Karpas-422 (cell line): ENCODE measurements at regions not wholly inside any gene's neighbourhood (a gene's known extent, or its start where the extent isn't known, plus 50 kb on each side); places are given as distances from the start of the nearest gene placed in this dataset.

Experiments used
- DNase-seq: peaks from one replicate; pipeline ENCODE4 v3.0.0-alpha.2; 2015
- H2AFZ ChIP-seq: fragments of 200-600 bp; sonication (generic); 2 replicates; pipeline ENCODE4 v1.6.1; 2014; ENCODE audit warnings: antibody characterized with exemption, low read length, mixed read lengths
- H3K27ac ChIP-seq: fragments of 200-600 bp; sonication (generic); 2 replicates; pipeline ENCODE4 v1.5.1; 2014; ENCODE audit warnings: mild to moderate bottlenecking, low read length, moderate library complexity
- H3K27me3 ChIP-seq: fragments of 200-600 bp; sonication (generic); 2 replicates; pipeline ENCODE4 v1.6.1; 2014; ENCODE audit warnings: low read length, mixed read lengths
- H3K36me3 ChIP-seq: fragments of 200-600 bp; sonication (generic); 2 replicates; pipeline ENCODE4 v1.6.1; 2014; ENCODE audit warnings: low read length, mixed read lengths; ENCODE audit not compliant: insufficient read depth
- H3K4me1 ChIP-seq: fragments of 200-600 bp; sonication (generic); 2 replicates; pipeline ENCODE4 v1.6.1; 2014; ENCODE audit warnings: mild to moderate bottlenecking, low read length, mixed read lengths
- H3K4me2 ChIP-seq: fragments of 200-600 bp; sonication (generic); 2 replicates; pipeline ENCODE4 v1.6.1; 2014; ENCODE audit warnings: low read length, low read depth, mild to moderate bottlenecking; ENCODE audit not compliant: poor library complexity, severe bottlenecking
- H3K4me3 ChIP-seq: fragments of 200-600 bp; sonication (generic); 2 replicates; pipeline ENCODE4 v1.5.1; 2014; ENCODE audit warnings: mild to moderate bottlenecking, antibody characterized with exemption, low read length, mixed read lengths
- H3K79me2 ChIP-seq: fragments of 200-600 bp; sonication (generic); 2 replicates; pipeline ENCODE4 v1.6.1; 2014; ENCODE audit warnings: mild to moderate bottlenecking, low read length, mixed read lengths
- H3K9ac ChIP-seq: fragments of 200-600 bp; sonication (generic); 2 replicates; pipeline ENCODE4 v1.6.0; 2014; ENCODE audit warnings: low read length
- H3K9me2 ChIP-seq: fragments of 200-600 bp; sonication (generic), shearing (Covaris generic); replicated peaks from 2 replicates; pipeline ENCODE4 v1.6.0; 2014; ENCODE audit warnings: mild to moderate bottlenecking, low read length, moderate library complexity; ENCODE audit not compliant: insufficient read depth
- H3K9me3 ChIP-seq: fragments of 300-700, 200-600 bp; sonication (generic); 2 replicates; pipeline ENCODE4 v1.6.1; 2014; ENCODE audit warnings: low read length, mixed read lengths
- H4K20me1 ChIP-seq: fragments of 200-600 bp; sonication (generic); 2 replicates; pipeline ENCODE4 v1.6.1; 2014; ENCODE audit warnings: mild to moderate bottlenecking, antibody characterized with exemption, low read length, low read depth; ENCODE audit not compliant: insufficient read depth

DNA sequence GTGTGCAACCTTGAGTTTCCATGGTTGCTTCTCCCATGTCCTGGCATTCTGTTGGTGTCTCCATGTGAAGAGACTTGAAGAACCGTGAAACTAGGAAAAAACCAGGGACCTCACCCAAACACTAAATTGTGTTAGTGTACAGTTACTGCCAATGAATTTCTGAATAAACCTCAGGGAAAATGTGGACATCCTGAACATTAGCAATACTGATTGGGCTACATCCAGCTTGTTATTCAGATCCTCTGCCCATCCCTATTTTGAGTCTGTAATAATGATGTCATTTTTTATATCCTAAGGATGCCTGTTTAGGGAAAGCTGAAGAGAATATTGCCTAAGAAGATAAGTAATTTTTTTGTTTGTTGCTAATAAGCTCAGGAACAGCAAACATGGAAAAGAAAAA lies 262.7 kb downstream of the TMA16 start:
- Histone ChIP-seq H3K27me3 (no peaks in the 10 kb centered on the region), H3K4me1 (no peaks in the 10 kb centered on the region), H3K27ac (no peak overlapping the region), H3K79me2 (no peaks in the 10 kb centered on the region), H3K9ac (no peak overlapping the region), H3K4me3 (no peak overlapping the region), H3K4me2 (no peak overlapping the region), H2AFZ (no peak overlapping the region), H3K9me3 (no peaks in the 10 kb centered on the region), H3K9me2 (no peaks in the 10 kb centered on the region), H4K20me1 (no peaks in the 10 kb centered on the region), H3K36me3 (no peaks in the 10 kb centered on the region)
- DNase-seq, result no peak

DNA sequence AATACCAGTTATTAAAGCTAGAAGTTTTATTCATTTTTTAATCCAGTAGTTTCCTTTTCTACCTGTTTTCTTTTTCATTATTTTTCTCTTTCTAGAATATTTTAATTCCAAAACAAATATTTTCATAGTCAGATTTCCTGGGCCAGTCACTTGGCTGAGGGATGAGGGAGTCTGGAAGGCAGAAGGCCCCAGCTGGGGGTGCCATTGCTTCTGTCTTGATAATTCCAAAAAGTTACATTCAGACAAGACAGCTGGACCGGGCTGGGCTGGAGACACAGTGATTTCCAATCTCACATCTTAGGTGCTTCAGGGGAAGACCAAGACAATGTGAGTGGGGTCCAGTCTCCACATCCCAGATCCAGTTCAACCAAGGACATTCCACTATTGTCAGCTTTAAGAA lies 263.5 kb downstream of the TMA16 start:
- no peak overlapping the region for H3K27ac ChIP-seq
- H3K4me1 ChIP-seq, result no peaks in the 10 kb centered on the region
- DNase-seq, result no peak
- no peaks in the 10 kb centered on the region for H3K79me2 ChIP-seq
- no peak overlapping the region for H3K4me3 ChIP-seq
- no peak overlapping the region for H2AFZ ChIP-seq
- H4K20me1 ChIP-seq, result no peaks in the 10 kb centered on the region
- no peak overlapping the region for H3K9ac ChIP-seq
- no peaks in the 10 kb centered on the region for H3K9me2 ChIP-seq
- H3K9me3 ChIP-seq, result no peaks in the 10 kb centered on the region
- no peaks in the 10 kb centered on the region for H3K27me3 ChIP-seq
- no peaks in the 10 kb centered on the region for H3K36me3 ChIP-seq
- H3K4me2 ChIP-seq, result no peak overlapping the region

DNA sequence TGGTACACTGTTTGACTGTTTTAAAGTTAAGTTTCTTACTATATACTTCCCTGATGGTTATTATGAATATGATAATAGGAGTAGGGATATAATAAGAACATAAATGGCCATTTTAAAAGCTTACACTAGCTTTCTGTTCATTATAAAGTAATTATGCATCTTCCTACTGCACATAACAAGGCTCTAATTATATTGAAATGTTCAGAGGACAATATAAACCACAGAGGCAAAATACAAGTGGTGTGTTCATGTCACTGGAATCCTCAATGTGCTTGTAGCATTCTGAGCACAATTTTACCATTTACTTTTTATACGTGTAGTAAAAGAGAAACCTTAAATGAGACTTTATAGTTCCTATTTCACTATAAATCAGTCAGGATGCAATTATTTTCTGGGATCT lies 268.3 kb downstream of the TMA16 start:
- no peaks in the 10 kb centered on the region for H4K20me1 ChIP-seq
- H3K9me3 ChIP-seq, result no peaks in the 10 kb centered on the region
- H3K4me3 ChIP-seq, result no peak overlapping the region

DNA sequence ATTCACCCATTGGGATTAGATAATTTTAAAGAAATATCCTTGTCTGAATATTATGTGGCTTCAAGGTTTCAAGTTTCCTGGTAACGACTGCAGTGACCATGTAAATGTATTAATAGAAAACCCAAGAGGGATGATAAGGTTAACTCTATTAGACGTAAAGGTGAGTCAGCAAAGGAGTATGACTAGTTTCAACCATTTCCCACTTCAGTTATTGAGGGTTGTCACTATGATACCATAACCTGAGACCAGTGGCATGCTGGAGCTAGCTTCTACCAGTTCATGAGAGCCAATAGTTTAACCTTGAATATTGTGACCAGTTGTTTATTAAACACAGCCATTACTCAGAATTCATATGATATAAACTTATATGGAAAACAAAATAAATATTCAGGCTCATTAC lies 270.1 kb downstream of the TMA16 start:
- H3K4me2 ChIP-seq, result no peak overlapping the region
- no peaks in the 10 kb centered on the region for H3K36me3 ChIP-seq

More for the DNA sequence above, 268.3 kb downstream of the TMA16 start:
- Histone ChIP-seq H3K4me1 (no peaks in the 10 kb centered on the region), H3K27me3 (no peaks in the 10 kb centered on the region), H2AFZ (no peak overlapping the region), H3K27ac (no peak overlapping the region), H3K79me2 (no peaks in the 10 kb centered on the region), H3K4me2 (no peak overlapping the region), H3K9me2 (no peaks in the 10 kb centered on the region), H3K36me3 (no peaks in the 10 kb centered on the region), H3K9ac (no peak overlapping the region)
- no peak for DNase-seq

DNA sequence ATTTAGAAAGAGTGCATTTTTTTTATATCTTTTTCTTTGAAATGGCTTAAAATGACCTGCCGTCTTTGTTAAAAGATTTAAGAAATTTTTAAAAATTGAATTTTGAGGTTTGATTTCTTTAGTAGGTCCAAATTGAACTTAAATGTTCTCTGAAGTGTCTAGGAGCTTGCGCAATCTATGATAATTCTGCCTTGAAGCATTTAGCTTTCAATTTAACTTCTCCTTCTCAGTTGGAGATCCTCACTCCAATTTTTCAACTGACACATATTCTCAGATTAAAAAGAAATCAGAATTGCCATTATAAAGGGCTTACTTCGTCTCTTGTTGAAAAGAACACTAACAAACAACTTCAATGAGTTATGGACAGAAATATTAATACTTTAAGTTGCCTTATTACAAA lies 273.5 kb downstream of the TMA16 start:
- Histone ChIP-seq H3K9me2 (no peaks in the 10 kb centered on the region), H2AFZ (no peak overlapping the region), H3K36me3 (no peaks in the 10 kb centered on the region), H3K9me3 (no peaks in the 10 kb centered on the region), H3K27me3 (no peaks in the 10 kb centered on the region), H3K9ac (no peak overlapping the region), H3K4me3 (no peak overlapping the region), H3K4me2 (no peak overlapping the region), H3K79me2 (no peaks in the 10 kb centered on the region), H3K4me1 (no peaks in the 10 kb centered on the region; the same call in 1 of the 2 replicates), H3K27ac (no peak overlapping the region), H4K20me1 (no peaks in the 10 kb centered on the region)
- DNase-seq, result no peak

More for the DNA sequence above, 270.1 kb downstream of the TMA16 start:
- Histone ChIP-seq H3K27ac (no peak overlapping the region), H2AFZ (no peak overlapping the region), H3K27me3 (no peaks in the 10 kb centered on the region), H3K9ac (no peak overlapping the region), H3K9me3 (no peaks in the 10 kb centered on the region), H3K4me3 (no peak overlapping the region), H3K4me1 (no peaks in the 10 kb centered on the region), H3K9me2 (no peaks in the 10 kb centered on the region), H3K79me2 (no peaks in the 10 kb centered on the region), H4K20me1 (no peaks in the 10 kb centered on the region)
- no peak for DNase-seq

DNA sequence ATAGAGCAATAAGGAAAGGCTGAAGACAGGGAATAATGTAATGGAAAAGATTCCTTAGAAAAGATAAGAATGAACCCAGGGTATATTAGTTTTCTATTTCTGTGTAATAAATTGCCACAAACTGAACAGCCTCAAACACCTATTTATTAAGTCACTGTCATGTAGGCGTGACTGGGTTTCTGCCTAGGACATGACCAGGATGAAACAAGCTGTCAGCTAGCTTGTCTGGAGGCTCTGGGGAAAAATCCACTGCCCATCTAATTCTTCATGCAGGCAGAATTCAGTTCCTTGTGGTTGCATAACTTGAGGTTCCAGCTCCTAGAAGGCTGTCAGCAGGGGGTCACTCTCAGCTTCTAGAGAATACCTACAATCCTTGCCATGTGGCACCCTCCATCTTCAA lies 277.7 kb downstream of the TMA16 start:
- Histone ChIP-seq H2AFZ (no peak overlapping the region), H3K36me3 (no peaks in the 10 kb centered on the region), H3K27ac (no peak overlapping the region), H3K79me2 (no peaks in the 10 kb centered on the region), H3K4me1 (peaks cover 12% of the 10 kb centered on the region), H3K4me2 (no peak overlapping the region), H3K27me3 (no peaks in the 10 kb centered on the region), H3K9me3 (no peaks in the 10 kb centered on the region), H3K4me3 (no peak overlapping the region), H3K9ac (no peak overlapping the region), H3K9me2 (no peaks in the 10 kb centered on the region), H4K20me1 (no peaks in the 10 kb centered on the region)
- DNase-seq, result no peak

DNA sequence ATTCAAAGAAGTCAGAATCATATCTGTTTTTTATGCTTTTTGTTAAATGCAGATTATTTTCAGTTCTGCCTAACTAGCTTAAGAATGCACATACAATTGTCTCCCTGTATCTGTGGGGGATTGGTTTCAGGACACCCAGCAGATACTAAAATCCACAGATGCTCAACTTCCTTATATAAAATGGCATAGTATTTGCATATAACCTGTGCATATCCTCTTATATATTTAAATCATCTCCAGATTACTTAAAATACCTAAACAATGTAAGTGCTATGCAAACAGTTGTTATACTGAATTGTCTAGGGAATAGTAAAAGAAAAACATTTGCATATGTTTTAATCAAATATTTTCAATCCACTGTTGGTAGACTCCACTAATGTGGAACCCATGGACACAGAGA lies 279.4 kb downstream of the TMA16 start:
- Histone ChIP-seq H3K36me3 (no peaks in the 10 kb centered on the region), H3K4me2 (peak overlapping the region; percentile 1), H3K27ac (no peak overlapping the region), H4K20me1 (no peaks in the 10 kb centered on the region), H3K4me3 (no peak overlapping the region), H3K4me1 (peaks cover 12% of the 10 kb centered on the region), H3K79me2 (no peaks in the 10 kb centered on the region), H2AFZ (no peak overlapping the region), H3K9ac (no peak overlapping the region), H3K9me3 (no peaks in the 10 kb centered on the region), H3K27me3 (no peaks in the 10 kb centered on the region), H3K9me2 (no peaks in the 10 kb centered on the region)
- DNase-seq, result peak; percentile 51

DNA sequence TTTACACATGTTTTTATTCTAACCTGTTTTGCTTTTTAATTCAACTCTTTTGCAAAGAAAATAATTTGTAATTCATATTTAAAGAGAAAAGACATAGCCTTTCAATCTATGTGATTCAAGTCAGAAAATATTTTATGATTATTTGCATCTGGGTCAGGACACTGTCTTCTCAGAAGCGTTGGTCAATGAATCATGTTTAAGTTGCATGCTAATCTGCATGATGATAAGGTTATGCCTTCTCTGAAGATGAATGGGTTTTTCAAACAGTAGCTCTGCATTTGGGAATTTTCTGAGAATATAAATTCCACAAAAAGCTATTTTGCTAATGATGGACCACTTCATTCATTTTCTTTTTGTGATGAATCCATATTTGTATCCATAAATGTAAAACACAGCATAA lies 282.5 kb downstream of the TMA16 start:
- Histone ChIP-seq H3K79me2 (no peaks in the 10 kb centered on the region), H2AFZ (no peak overlapping the region), H3K4me2 (no peak overlapping the region), H3K27ac (no peak overlapping the region), H3K4me3 (no peak overlapping the region), H3K9ac (no peak overlapping the region), H3K27me3 (no peaks in the 10 kb centered on the region), H3K9me2 (no peaks in the 10 kb centered on the region), H3K4me1 (peaks cover 12% of the 10 kb centered on the region), H4K20me1 (no peaks in the 10 kb centered on the region), H3K36me3 (no peaks in the 10 kb centered on the region), H3K9me3 (no peaks in the 10 kb centered on the region)
- no peak for DNase-seq

DNA sequence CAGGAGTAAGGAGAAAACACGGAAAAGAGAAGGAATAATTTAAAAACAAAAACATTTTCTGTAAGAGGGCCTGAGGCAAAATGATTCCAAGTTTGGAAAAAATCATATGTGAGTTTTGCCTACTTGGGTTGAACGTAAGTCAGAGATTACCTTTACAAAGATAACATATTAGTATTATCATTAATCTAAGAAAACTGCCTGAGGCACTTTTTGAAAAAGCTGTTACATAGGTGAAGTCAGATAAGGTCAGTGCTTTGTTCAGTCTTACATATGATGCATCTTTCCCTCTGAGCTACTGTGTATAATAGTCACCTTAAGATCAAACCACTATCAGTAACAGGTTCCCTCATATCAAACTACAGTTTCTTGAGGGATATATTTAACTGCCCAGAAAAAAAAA lies 287.2 kb downstream of the TMA16 start:
- H3K9ac ChIP-seq, result no peak overlapping the region
- H3K9me2 ChIP-seq, result no peaks in the 10 kb centered on the region
- no peaks in the 10 kb centered on the region for H3K79me2 ChIP-seq
- no peak overlapping the region for H2AFZ ChIP-seq
- no peaks in the 10 kb centered on the region for H3K36me3 ChIP-seq
- no peaks in the 10 kb centered on the region for H3K4me1 ChIP-seq
- no peaks in the 10 kb centered on the region for H3K27me3 ChIP-seq
- no peak for DNase-seq
- no peaks in the 10 kb centered on the region for H4K20me1 ChIP-seq
- no peak overlapping the region for H3K4me3 ChIP-seq
- no peak overlapping the region for H3K27ac ChIP-seq
- no peaks in the 10 kb centered on the region for H3K9me3 ChIP-seq
- no peak overlapping the region for H3K4me2 ChIP-seq
